IMR-90 (cell line): ENCODE measurements at regions not wholly inside any gene's neighbourhood (a gene's known extent, or its start where the extent isn't known, plus 50 kb on each side); places are given as distances from the start of the nearest gene placed in this dataset.

Experiments used
- BHLHE40 ChIP-seq: fragments of 150-350 bp; IDR thresholded peaks from 2 replicates; pipeline ENCODE4 v1.6.1; 2016; ENCODE audit warnings: mild to moderate bottlenecking, low read depth, low read length
- CEBPB ChIP-seq: IDR thresholded peaks from 2 replicates; pipeline ENCODE4 v1.6.1; 2012; ENCODE audit warnings: low read depth, low read length, improper control_type of control experiment
- MAFK ChIP-seq: IDR thresholded peaks from 2 replicates; pipeline ENCODE4 v1.6.1; 2012; ENCODE audit warnings: low read depth, low read length, improper control_type of control experiment
- MAZ ChIP-seq: IDR thresholded peaks from 2 replicates; pipeline ENCODE4 v1.6.1; 2012; ENCODE audit warnings: low read depth, mild to moderate bottlenecking, low read length, improper control_type of control experiment, moderate library complexity, borderline replicate concordance
- MXI1 ChIP-seq: IDR thresholded peaks from 2 replicates; pipeline ENCODE4 v1.6.1; 2012; ENCODE audit warnings: low read depth, mild to moderate bottlenecking, low read length, moderate library complexity, borderline replicate concordance
- POLR2A ChIP-seq: IDR thresholded peaks from 2 replicates; pipeline ENCODE4 v1.6.1; 2012; ENCODE audit warnings: mild to moderate bottlenecking, low read depth, low read length
- RFX5 ChIP-seq: IDR thresholded peaks from 2 replicates; pipeline ENCODE4 v1.8.0; 2012; ENCODE audit warnings: low read depth, mild to moderate bottlenecking, low read length, moderate library complexity
- TF ChIP-seq, protein P1 (sequence below): conservative IDR thresholded peaks from 2 replicates; pipeline ENCODE4 v1.5.1; 2012; ENCODE audit warnings: mild to moderate bottlenecking, low read depth, low read length, improper control_type of control experiment
- TF ChIP-seq, protein P2 (sequence below): fragments of 150-350 bp; IDR thresholded peaks from 2 replicates; pipeline ENCODE4 v1.6.1; 2017; ENCODE audit warnings: mild to moderate bottlenecking, antibody characterized with exemption, low read length, low read depth

DNA sequence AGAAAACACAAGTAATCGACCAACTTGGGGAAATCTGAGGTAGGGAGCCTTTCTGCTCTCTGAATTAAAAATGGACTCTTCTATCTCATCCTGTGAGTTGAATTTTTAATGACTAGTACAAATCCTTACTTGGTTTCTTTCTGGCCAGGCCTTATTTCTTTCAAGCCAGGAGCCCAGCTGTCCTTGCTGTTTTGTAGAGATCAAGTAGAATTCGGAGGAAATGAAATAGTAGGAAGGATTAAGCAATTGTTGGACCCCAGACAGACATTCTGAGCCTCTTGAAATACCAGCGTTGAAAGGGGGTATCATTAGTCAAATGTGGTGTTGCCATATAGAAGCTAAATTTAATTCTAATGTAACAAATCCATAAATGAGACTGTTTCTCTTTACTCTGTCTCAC, 53.7 kb upstream of the SMIM15 start:
- TF ChIP-seq, protein P1, sequence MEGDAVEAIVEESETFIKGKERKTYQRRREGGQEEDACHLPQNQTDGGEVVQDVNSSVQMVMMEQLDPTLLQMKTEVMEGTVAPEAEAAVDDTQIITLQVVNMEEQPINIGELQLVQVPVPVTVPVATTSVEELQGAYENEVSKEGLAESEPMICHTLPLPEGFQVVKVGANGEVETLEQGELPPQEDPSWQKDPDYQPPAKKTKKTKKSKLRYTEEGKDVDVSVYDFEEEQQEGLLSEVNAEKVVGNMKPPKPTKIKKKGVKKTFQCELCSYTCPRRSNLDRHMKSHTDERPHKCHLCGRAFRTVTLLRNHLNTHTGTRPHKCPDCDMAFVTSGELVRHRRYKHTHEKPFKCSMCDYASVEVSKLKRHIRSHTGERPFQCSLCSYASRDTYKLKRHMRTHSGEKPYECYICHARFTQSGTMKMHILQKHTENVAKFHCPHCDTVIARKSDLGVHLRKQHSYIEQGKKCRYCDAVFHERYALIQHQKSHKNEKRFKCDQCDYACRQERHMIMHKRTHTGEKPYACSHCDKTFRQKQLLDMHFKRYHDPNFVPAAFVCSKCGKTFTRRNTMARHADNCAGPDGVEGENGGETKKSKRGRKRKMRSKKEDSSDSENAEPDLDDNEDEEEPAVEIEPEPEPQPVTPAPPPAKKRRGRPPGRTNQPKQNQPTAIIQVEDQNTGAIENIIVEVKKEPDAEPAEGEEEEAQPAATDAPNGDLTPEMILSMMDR, result no peak
- TF ChIP-seq RFX5, result no peak
- no peak for TF ChIP-seq POLR2A
- no peak for TF ChIP-seq BHLHE40
- TF ChIP-seq MAFK, result no peak
- TF ChIP-seq CEBPB, result no peak
- TF ChIP-seq MAZ, result no peak
- no peak for TF ChIP-seq MXI1
- TF ChIP-seq, protein P2, sequence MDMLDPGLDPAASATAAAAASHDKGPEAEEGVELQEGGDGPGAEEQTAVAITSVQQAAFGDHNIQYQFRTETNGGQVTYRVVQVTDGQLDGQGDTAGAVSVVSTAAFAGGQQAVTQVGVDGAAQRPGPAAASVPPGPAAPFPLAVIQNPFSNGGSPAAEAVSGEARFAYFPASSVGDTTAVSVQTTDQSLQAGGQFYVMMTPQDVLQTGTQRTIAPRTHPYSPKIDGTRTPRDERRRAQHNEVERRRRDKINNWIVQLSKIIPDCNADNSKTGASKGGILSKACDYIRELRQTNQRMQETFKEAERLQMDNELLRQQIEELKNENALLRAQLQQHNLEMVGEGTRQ, result no peak
